OCI-LY1 (cell line): ENCODE measurements at regions not wholly inside any gene's neighbourhood (a gene's known extent, or its start where the extent isn't known, plus 50 kb on each side); places are given as distances from the start of the nearest gene placed in this dataset.

Experiments used
- EZH2 ChIP-seq: fragments of 200-600 bp; sonication (generic), shearing (Covaris generic); IDR thresholded peaks from 2 replicates; pipeline ENCODE4 v1.8.0; 2017; ENCODE audit warnings: borderline replicate concordance, mixed run types, mild to moderate bottlenecking, antibody characterized with exemption, low read length, moderate library complexity, mixed read lengths
- TF ChIP-seq, protein P1 (sequence below): fragments of 200-600 bp; sonication (generic), shearing (Covaris generic); IDR thresholded peaks from 2 replicates; pipeline ENCODE4 v1.5.1; 2017; ENCODE audit warnings: mild to moderate bottlenecking, antibody characterized with exemption, low read length, moderate library complexity, mixed read lengths

DNA sequence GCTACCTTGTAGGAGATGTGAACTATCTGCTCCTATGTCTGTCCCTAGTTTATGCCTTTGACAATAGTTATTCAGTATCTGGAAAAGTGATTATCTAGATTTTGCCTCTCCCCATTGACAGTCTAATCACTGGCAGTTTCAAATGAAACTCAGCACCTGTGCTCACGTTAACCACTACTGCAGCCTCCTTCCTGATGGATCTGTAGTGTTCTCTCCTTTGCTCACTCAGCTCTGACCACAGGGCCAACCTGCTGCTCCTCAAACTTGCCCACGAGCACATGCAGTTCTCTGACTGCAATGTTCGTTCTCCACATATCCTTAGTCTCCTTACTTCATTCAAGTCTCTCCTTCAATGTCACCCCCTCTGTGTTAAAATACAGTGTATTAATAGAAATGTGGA lies 230.1 kb downstream of the NHLRC3 start:
- TF ChIP-seq, protein P1, sequence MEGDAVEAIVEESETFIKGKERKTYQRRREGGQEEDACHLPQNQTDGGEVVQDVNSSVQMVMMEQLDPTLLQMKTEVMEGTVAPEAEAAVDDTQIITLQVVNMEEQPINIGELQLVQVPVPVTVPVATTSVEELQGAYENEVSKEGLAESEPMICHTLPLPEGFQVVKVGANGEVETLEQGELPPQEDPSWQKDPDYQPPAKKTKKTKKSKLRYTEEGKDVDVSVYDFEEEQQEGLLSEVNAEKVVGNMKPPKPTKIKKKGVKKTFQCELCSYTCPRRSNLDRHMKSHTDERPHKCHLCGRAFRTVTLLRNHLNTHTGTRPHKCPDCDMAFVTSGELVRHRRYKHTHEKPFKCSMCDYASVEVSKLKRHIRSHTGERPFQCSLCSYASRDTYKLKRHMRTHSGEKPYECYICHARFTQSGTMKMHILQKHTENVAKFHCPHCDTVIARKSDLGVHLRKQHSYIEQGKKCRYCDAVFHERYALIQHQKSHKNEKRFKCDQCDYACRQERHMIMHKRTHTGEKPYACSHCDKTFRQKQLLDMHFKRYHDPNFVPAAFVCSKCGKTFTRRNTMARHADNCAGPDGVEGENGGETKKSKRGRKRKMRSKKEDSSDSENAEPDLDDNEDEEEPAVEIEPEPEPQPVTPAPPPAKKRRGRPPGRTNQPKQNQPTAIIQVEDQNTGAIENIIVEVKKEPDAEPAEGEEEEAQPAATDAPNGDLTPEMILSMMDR, result no peak
- no peak for TF ChIP-seq EZH2
